BJ (cell line): ENCODE measurements at regions not wholly inside any gene's neighbourhood (a gene's known extent, or its start where the extent isn't known, plus 50 kb on each side); places are given as distances from the start of the nearest gene placed in this dataset.

Experiments
- CTCF ChIA-PET: fragments of 350-600 bp; formaldehyde crosslinking; extraction: SDS; loops from one replicate; lab custom pipeline; 2021; ENCODE audit warnings: antibody characterized with exemption, inconsistent platforms; lab: Yijun Ruan, JAX
- POLR2A ChIA-PET: fragments of 300-600 bp; sonication (Branson Sonifier 250); formaldehyde crosslinking; extraction: SDS; loops from one replicate; lab custom pipeline; 2021; ENCODE audit warnings: antibody characterized with exemption; lab: Charles Lee
- DNase-seq: peaks from one replicate; pipeline ENCODE4 v3.0.0-alpha.2; 2011; ENCODE audit warnings: low read depth
- H3K27me3 ChIP-seq: 2 replicates; pipeline ENCODE4 v1.6.0; 2011; ENCODE audit warnings: low read length; ENCODE audit not compliant: control insufficient read depth, insufficient read depth
- H3K36me3 ChIP-seq: 2 replicates; pipeline ENCODE4 v1.5.1; 2011; ENCODE audit warnings: low read length; ENCODE audit not compliant: control insufficient read depth, insufficient read depth
- H3K4me3 ChIP-seq: 2 replicates; pipeline ENCODE4 v1.5.1; 2011; ENCODE audit warnings: low read depth, mild to moderate bottlenecking, control low read depth, low read length
- CTCF ChIP-seq: IDR thresholded peaks from 2 replicates; pipeline ENCODE4 v1.5.1; 2011; ENCODE audit warnings: low read depth, mild to moderate bottlenecking, control low read depth, inconsistent platforms, low read length, moderate library complexity; ENCODE audit not compliant: insufficient read depth

GRCh38 chr9:13002740-13003139 lies 227.9 kb downstream of the LURAP1L start:
- H3K36me3 ChIP-seq, result no peaks in the 10 kb centered on the region
- POLR2A ChIA-PET, result no interaction called here
- no peak for TF ChIP-seq CTCF
- DNase-seq, result no peak
- no peaks in the 10 kb centered on the region for H3K27me3 ChIP-seq
- CTCF ChIA-PET, result no interaction called here
- no peak overlapping the region for H3K4me3 ChIP-seq

GRCh38 chr9:13009871-13010270 lies 235.1 kb downstream of the LURAP1L start:
- no peak for DNase-seq
- POLR2A ChIA-PET, result no interaction called here
- Histone ChIP-seq H3K36me3 (no peaks in the 10 kb centered on the region), H3K4me3 (no peak overlapping the region), H3K27me3 (no peaks in the 10 kb centered on the region)
- CTCF ChIA-PET, result no interaction called here
- TF ChIP-seq CTCF, result no peak

- no peak for TF ChIP-seq CTCF
- Histone ChIP-seq H3K4me3 (no peak overlapping the region), H3K36me3 (no peaks in the 10 kb centered on the region), H3K27me3 (no peaks in the 10 kb centered on the region)
- DNase-seq, result no peak
- ChIA-PET POLR2A (no interaction called here), CTCF (interaction anchor here (0.7 to 1.6 kb wide), 2 partner anchors 20 to 1499 kb away, joined by 3 to 4 read pairs; no protein-coding TSS in a partner anchor)
Observed at GRCh38 chr9:13013991-13014883, 239.4 kb downstream of the LURAP1L start.

- Histone ChIP-seq H3K36me3 (no peaks in the 10 kb centered on the region), H3K4me3 (no peak overlapping the region), H3K27me3 (no peaks in the 10 kb centered on the region)
- ChIA-PET CTCF (interaction anchor here (0.7 to 0.8 kb wide), 2 partner anchors 9 to 17 kb away, joined by 3 read pairs; no protein-coding TSS in a partner anchor), POLR2A (no interaction called here)
- no peak for DNase-seq
- no peak for TF ChIP-seq CTCF
Observed at GRCh38 chr9:13017260-13017659, 242.4 kb downstream of the LURAP1L start.

- no peak overlapping the region for H3K4me3 ChIP-seq
- POLR2A ChIA-PET, result no interaction called here
- no peak for TF ChIP-seq CTCF
- CTCF ChIA-PET, result interaction anchor here (1.3 kb wide), 1 partner anchor 14 kb away, joined by 4 read pairs; no protein-coding TSS in a partner anchor
- no peaks in the 10 kb centered on the region for H3K27me3 ChIP-seq
- no peaks in the 10 kb centered on the region for H3K36me3 ChIP-seq
- no peak for DNase-seq
Observed at GRCh38 chr9:13020146-13021040, 245.6 kb downstream of the LURAP1L start.
